Daoy (cell line): ENCODE measurements at regions not wholly inside any gene's neighbourhood (a gene's known extent, or its start where the extent isn't known, plus 50 kb on each side); places are given as distances from the start of the nearest gene placed in this dataset.
A peak's percentile ranks its signal among the peaks of the same experiment; 100 is the strongest.
"Not testable (repeated sequence)": the region's sequence is repeated elsewhere in the genome, so short reads cannot be mapped to it uniquely, and the experiment has no call there.

Experiments
- DNase-seq: peaks from one replicate; pipeline ENCODE4 v3.0.0-alpha.2; 2015; ENCODE audit warnings: low read depth

- DNase-seq: no peak
These were observed 438.9 kb downstream of the NAV3 start for GRCh38 chr12:78269620-78270019.

- no peak for DNase-seq
These were observed 440.9 kb downstream of the NAV3 start for GRCh38 chr12:78271546-78271945.

- no peak for DNase-seq
These were observed 445.2 kb downstream of the NAV3 start for GRCh38 chr12:78275886-78276285.

GRCh38 chr12:78278706-78279190 is 448.1 kb downstream of the NAV3 start:
- no peak for DNase-seq

GRCh38 chr12:78279567-78279966 is 448.9 kb downstream of the NAV3 start:
- DNase-seq: no peak

GRCh38 chr12:78281102-78281501 is 450.4 kb downstream of the NAV3 start:
- not testable (repeated sequence) for DNase-seq

- DNase-seq: no peak
These were observed 453.7 kb downstream of the NAV3 start for GRCh38 chr12:78284417-78284816.

- peak; percentile 8 for DNase-seq
These were observed 460.1 kb downstream of the NAV3 start for GRCh38 chr12:78290606-78291345.

- peak; percentile 33 for DNase-seq
These were observed 462.5 kb downstream of the NAV3 start for GRCh38 chr12:78293059-78293686.

- DNase-seq: not testable (repeated sequence)
These were observed 470.6 kb downstream of the NAV3 start for GRCh38 chr12:78301282-78301681.

- no peak for DNase-seq
These were observed 475.1 kb downstream of the NAV3 start for GRCh38 chr12:78305808-78306207.

- no peak for DNase-seq
These were observed 475.5 kb downstream of the NAV3 start for GRCh38 chr12:78306236-78306635.

- DNase-seq: no peak
These were observed 478.0 kb downstream of the NAV3 start for GRCh38 chr12:78308701-78309100.

GRCh38 chr12:78315028-78315427 is 484.3 kb downstream of the NAV3 start:
- DNase-seq: no peak

GRCh38 chr12:78316136-78316535 is 485.4 kb downstream of the NAV3 start:
- DNase-seq: no peak

GRCh38 chr12:78316631-78317468 is 486.2 kb downstream of the NAV3 start:
- DNase-seq: no peak

- DNase-seq: no peak
These were observed 491.0 kb downstream of the NAV3 start for GRCh38 chr12:78321696-78322095.

- DNase-seq: no peak
These were observed 492.5 kb downstream of the NAV3 start for GRCh38 chr12:78323226-78323625.

GRCh38 chr12:78324234-78324633 is 493.5 kb downstream of the NAV3 start:
- DNase-seq: no peak

- DNase-seq: no peak
These were observed 497.8 kb downstream of the NAV3 start for GRCh38 chr12:78328524-78328923.

GRCh38 chr12:78330131-78330530 is 499.4 kb downstream of the NAV3 start:
- DNase-seq: no peak

GRCh38 chr12:78331181-78331580 is 500.5 kb downstream of the NAV3 start:
- no peak for DNase-seq
